NCI-H1417 treated with DMSO at 0.1 percent for 48 hours (cell line): ENCODE measurements at regions not wholly inside any gene's neighbourhood (a gene's known extent, or its start where the extent isn't known, plus 50 kb on each side); places are given as distances from the start of the nearest gene placed in this dataset.

ENCODE experiments used
- DNase-seq: peaks from one replicate; lab custom pipeline; 2025; lab: John Stamatoyannopoulos, UW

- no peak for DNase-seq
Measured at GRCh38 chr17:79501910-79502309, 108.9 kb downstream of the RBFOX3 start.

- no peak for DNase-seq
Measured at GRCh38 chr17:79500745-79501618, 109.9 kb downstream of the RBFOX3 start.

GRCh38 chr17:79498854-79499253, 112.0 kb downstream of the RBFOX3 start:
- DNase-seq, result no peak

GRCh38 chr17:79497777-79498348, 113.0 kb downstream of the RBFOX3 start:
- no peak for DNase-seq

- DNase-seq, result no peak
Measured at GRCh38 chr17:79496422-79497005, 114.3 kb downstream of the RBFOX3 start.

- DNase-seq, result no peak
Measured at GRCh38 chr17:79495665-79496064, 115.2 kb downstream of the RBFOX3 start.

- DNase-seq, result no peak
Measured at GRCh38 chr17:79491006-79491405, 119.8 kb downstream of the RBFOX3 start.

GRCh38 chr17:79490530-79490929, 120.3 kb downstream of the RBFOX3 start:
- no peak for DNase-seq

- DNase-seq, result no peak
Measured at GRCh38 chr17:79487149-79487548, 123.7 kb downstream of the RBFOX3 start.

- no peak for DNase-seq
Measured at GRCh38 chr17:79485991-79486390, 124.9 kb downstream of the RBFOX3 start.

- no peak for DNase-seq
Measured at GRCh38 chr17:79485419-79485985, 125.3 kb downstream of the RBFOX3 start.

GRCh38 chr17:79484600-79485418, 126.0 kb downstream of the RBFOX3 start:
- DNase-seq, result no peak

GRCh38 chr17:79483842-79484241, 127.0 kb downstream of the RBFOX3 start:
- DNase-seq, result no peak

- DNase-seq, result no peak
Measured at GRCh38 chr17:79482727-79483521, 127.9 kb downstream of the RBFOX3 start.

- DNase-seq, result no peak
Measured at GRCh38 chr17:79479876-79480275, 131.0 kb downstream of the RBFOX3 start.

- DNase-seq, result no peak
Measured at GRCh38 chr17:79478841-79479240, 132.0 kb downstream of the RBFOX3 start.

- DNase-seq, result no peak
Measured at GRCh38 chr17:79478051-79478461, 132.8 kb downstream of the RBFOX3 start.

- no peak for DNase-seq
Measured at GRCh38 chr17:79476074-79476652, 134.7 kb downstream of the RBFOX3 start.

- DNase-seq, result no peak
Measured at GRCh38 chr17:79473876-79474440, 136.9 kb downstream of the RBFOX3 start.

GRCh38 chr17:79473111-79473875, 137.6 kb downstream of the RBFOX3 start:
- no peak for DNase-seq
